Osteocyte (in vitro differentiated cells): ENCODE measurements at regions not wholly inside any gene's neighbourhood (a gene's known extent, or its start where the extent isn't known, plus 50 kb on each side); places are given as distances from the start of the nearest gene placed in this dataset.
"Not testable (repeated sequence)": the region's sequence is repeated elsewhere in the genome, so short reads cannot be mapped to it uniquely, and the experiment has no call there.

ENCODE experiments used
- DNase-seq: peaks from one replicate; pipeline ENCODE4 v3.0.0; 2021; ENCODE audit warnings: mixed read lengths; ENCODE audit not compliant: unreplicated experiment; ENCODE audit errors: extremely low spot score
- H3K27ac Mint-ChIP-seq: one replicate; pipeline ENCODE4 v1.8.0; 2021; ENCODE audit warnings: mild to moderate bottlenecking, mixed read lengths; ENCODE audit not compliant: unreplicated experiment
- H3K27me3 Mint-ChIP-seq: one replicate; pipeline ENCODE4 v1.8.0; 2021; ENCODE audit warnings: mixed read lengths; ENCODE audit not compliant: unreplicated experiment
- H3K36me3 Mint-ChIP-seq: one replicate; pipeline ENCODE4 v1.8.0; 2021; ENCODE audit warnings: mixed read lengths; ENCODE audit not compliant: unreplicated experiment
- H3K4me1 Mint-ChIP-seq: one replicate; pipeline ENCODE4 v1.8.0; 2021; ENCODE audit warnings: mixed read lengths; ENCODE audit not compliant: unreplicated experiment
- H3K4me3 Mint-ChIP-seq: one replicate; pipeline ENCODE4 v1.8.0; 2021; ENCODE audit warnings: mild to moderate bottlenecking, moderate library complexity, mixed read lengths; ENCODE audit not compliant: unreplicated experiment
- H3K9me3 Mint-ChIP-seq: one replicate; pipeline ENCODE4 v1.8.0; 2021; ENCODE audit warnings: mixed read lengths; ENCODE audit not compliant: unreplicated experiment
- TF ChIP-seq, protein P1 (sequence below): fragments of 200-600 bp; sonication (generic); IDR thresholded peaks from 2 replicates; pipeline ENCODE4 v1.5.0; 2021; ENCODE audit warnings: antibody characterized with exemption, mild to moderate bottlenecking, moderate library complexity

DNA sequence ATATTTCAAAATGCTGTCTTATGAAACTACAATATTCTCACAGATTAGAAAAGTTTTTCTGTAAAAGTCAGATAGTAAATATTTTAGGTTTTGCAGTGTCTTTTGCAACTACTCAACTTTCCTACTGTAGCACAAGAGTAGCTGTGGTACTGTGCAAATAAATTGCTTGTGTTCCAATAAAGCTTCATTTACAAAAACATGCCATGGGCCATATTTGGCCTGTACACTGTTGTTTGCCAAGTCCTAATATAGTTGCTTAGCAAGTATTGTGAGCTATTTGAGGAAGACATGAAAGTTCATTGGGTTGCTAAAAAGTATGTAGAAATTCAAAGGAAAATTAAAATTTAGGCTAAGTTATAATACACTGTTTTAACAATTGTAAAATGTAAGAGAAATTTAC, 80.0 kb downstream of the TFPI2 start:
- H3K4me3 Mint-ChIP-seq, result no peak overlapping the region
- H3K36me3 Mint-ChIP-seq, result no peaks in the 10 kb centered on the region
- no peak for DNase-seq
- H3K4me1 Mint-ChIP-seq, result no peaks in the 10 kb centered on the region
- TF ChIP-seq, protein P1, sequence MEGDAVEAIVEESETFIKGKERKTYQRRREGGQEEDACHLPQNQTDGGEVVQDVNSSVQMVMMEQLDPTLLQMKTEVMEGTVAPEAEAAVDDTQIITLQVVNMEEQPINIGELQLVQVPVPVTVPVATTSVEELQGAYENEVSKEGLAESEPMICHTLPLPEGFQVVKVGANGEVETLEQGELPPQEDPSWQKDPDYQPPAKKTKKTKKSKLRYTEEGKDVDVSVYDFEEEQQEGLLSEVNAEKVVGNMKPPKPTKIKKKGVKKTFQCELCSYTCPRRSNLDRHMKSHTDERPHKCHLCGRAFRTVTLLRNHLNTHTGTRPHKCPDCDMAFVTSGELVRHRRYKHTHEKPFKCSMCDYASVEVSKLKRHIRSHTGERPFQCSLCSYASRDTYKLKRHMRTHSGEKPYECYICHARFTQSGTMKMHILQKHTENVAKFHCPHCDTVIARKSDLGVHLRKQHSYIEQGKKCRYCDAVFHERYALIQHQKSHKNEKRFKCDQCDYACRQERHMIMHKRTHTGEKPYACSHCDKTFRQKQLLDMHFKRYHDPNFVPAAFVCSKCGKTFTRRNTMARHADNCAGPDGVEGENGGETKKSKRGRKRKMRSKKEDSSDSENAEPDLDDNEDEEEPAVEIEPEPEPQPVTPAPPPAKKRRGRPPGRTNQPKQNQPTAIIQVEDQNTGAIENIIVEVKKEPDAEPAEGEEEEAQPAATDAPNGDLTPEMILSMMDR, result no peak
- peaks cover 5% of the 10 kb centered on the region for H3K9me3 Mint-ChIP-seq
- no peak overlapping the region for H3K27ac Mint-ChIP-seq
- H3K27me3 Mint-ChIP-seq, result peaks cover 30% of the 10 kb centered on the region

DNA sequence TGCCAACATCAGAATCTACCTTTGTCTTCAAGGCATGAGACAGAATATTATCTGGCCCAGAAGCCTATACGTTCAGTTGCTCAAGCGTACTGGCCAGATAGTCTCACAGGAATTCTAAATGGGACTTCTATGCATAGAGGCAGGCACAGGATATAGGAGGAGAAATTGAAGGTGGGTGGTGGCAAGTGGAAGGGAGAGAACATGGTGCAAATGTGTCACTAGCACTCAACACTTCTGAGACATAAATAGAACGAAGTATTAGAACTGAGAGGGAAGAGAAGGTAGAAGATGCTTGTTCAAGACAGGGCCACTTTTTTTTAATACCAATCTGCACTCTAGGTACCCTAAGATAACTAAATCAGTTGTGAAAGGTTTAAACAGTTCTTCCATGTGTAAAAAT, 85.8 kb downstream of the TFPI2 start:
- TF ChIP-seq, protein P1, result no peak
- peaks cover 33% of the 10 kb centered on the region for H3K27me3 Mint-ChIP-seq
- peaks cover 9% of the 10 kb centered on the region for H3K36me3 Mint-ChIP-seq
- peaks cover 26% of the 10 kb centered on the region for H3K9me3 Mint-ChIP-seq
- no peak overlapping the region for H3K4me3 Mint-ChIP-seq
- H3K27ac Mint-ChIP-seq, result no peak overlapping the region
- DNase-seq, result no peak
- peaks cover 2% of the 10 kb centered on the region for H3K4me1 Mint-ChIP-seq

DNA sequence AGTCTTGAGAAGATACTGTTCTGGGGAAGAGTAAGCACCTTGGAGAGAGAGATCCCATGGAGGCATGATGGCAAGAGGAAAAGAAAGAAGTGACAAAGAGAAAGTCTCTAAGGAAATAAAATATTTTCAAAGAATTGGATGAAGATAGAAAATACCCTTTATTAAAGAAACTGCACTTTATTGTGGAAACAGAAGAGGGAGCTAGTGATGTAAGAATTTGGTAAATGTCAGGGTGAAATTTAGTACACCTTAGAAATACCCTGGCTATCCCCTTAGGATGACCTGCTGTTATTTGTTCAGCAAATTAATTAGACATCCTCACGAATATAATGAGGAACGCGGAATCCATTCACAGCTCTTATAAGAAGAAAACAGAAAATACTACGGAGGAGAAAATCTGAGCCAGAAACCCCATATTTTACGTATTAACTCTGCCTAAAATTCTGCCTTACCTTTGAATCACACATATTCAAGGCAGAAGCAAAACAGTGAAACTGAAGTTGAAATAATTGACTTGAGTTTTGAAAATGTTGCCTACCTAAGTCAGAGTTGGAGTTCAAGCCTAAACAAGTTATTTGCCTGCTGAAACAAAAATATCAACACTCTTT, 90.7 kb downstream of the TFPI2 start:
- TF ChIP-seq, protein P1, result peak; percentile 72
- Mint-ChIP-seq H3K36me3 (peaks cover 9% of the 10 kb centered on the region), H3K4me1 (peaks cover 4% of the 10 kb centered on the region)

DNA sequence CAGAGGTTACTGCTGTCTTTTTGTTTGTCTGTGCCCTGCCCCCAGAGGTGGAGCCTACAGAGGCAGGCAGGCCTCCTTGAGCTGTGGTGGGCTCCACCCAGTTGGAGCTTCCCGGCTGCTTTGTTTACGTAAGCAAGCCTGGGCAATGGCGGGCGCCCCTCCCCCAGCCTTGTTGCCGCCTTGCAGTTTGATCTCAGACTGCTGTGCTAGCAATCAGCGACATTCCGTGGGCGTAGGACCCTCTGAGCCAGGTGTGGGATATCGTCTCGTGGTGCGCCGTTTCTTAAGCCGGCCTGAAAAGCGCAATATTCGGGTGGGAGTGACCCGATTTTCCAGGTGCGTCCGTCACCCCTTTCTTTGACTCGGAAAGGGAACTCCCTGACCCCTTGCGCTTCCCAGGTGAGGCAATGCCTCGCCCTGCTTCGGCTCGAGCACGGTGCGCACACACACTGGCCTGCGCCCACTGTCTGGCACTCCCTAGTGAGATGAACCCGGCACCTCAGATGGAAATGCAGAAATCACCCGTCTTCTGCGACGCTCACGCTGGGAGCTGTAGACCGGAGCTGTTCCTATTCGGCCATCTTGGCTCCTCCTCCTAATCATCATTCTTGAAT, 97.4 kb downstream of the TFPI2 start:
- not testable (repeated sequence) for H3K4me3 Mint-ChIP-seq, H3K9me3 Mint-ChIP-seq, H3K27ac Mint-ChIP-seq, H3K4me1 Mint-ChIP-seq, H3K36me3 Mint-ChIP-seq, DNase-seq
- H3K27me3 Mint-ChIP-seq, result peaks cover 17% of the 10 kb centered on the region

More for the DNA sequence above, 90.7 kb downstream of the TFPI2 start:
- Mint-ChIP-seq H3K9me3 (peaks cover 21% of the 10 kb centered on the region), H3K4me3 (no peak overlapping the region), H3K27ac (no peak overlapping the region), H3K27me3 (peaks cover 15% of the 10 kb centered on the region)
- DNase-seq, result no peak

DNA sequence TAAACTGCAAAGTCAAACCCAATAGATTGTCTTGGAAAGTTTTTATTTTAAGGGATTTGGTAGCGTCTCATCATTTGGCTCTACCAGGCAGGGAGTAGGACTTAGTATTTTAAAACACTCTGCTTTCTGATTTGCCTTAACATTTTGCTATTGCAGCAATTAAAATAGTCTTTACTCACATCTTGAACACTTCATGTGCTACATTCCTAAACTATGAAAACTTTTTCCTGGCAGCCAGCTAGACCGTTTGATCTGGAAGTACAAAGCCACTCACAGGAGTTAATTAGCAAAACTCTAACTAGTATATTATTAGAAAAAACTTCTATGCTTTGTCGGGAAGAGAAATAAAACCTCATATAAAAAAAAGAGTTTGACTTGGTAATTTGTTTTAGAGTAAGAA, 111.4 kb downstream of the TFPI2 start:
- Mint-ChIP-seq H3K4me3 (no peak overlapping the region), H3K27me3 (peaks cover 78% of the 10 kb centered on the region), H3K27ac (no peak overlapping the region), H3K4me1 (no peaks in the 10 kb centered on the region), H3K9me3 (no peaks in the 10 kb centered on the region), H3K36me3 (no peaks in the 10 kb centered on the region)
- TF ChIP-seq, protein P1, result no peak
- DNase-seq, result no peak
